H1 (cell line): ENCODE measurements at regions not wholly inside any gene's neighbourhood (a gene's known extent, or its start where the extent isn't known, plus 50 kb on each side); places are given as distances from the start of the nearest gene placed in this dataset.

ENCODE experiments used
- CTCF ChIA-PET: fragments of 300-600 bp; sonication (Branson Sonifier 250); formaldehyde crosslinking; loops from one replicate; lab custom pipeline; 2021; ENCODE audit not compliant: partially characterized antibody; lab: Charles Lee
- POLR2A ChIA-PET: fragments of 300-600 bp; sonication (Branson Sonifier 250); formaldehyde crosslinking; loops from one replicate; lab custom pipeline; 2021; ENCODE audit warnings: inconsistent platforms; ENCODE audit not compliant: partially characterized antibody; lab: Charles Lee
- DNase-seq, 2 experiments: peaks; one replicate each; pipeline versions ENCODE4 v3.0.0 to v3.0.0-alpha.2; 2010 to 2022; ENCODE audit warnings: low spot score in 2 of 2, low read depth in 1 of 2, mixed read lengths in 1 of 2
- FAIRE-seq: peaks from 2 replicates; lab custom pipeline; 2011; peaks lifted over from hg19 to GRCh38; lab: Jason Lieb, UNC
- H2AFZ ChIP-seq: 2 replicates; pipeline ENCODE4 v1.8.1; 2012; ENCODE audit warnings: low read length, inconsistent platforms
- H2AK5ac ChIP-seq: 2 replicates; pipeline ENCODE4 v1.6.1; 2013; ENCODE audit warnings: low read depth, low read length
- H2BK120ac ChIP-seq: replicated peaks from 2 replicates; pipeline ENCODE3; 2013; ENCODE audit warnings: low read depth, low read length, inconsistent platforms
- H2BK12ac ChIP-seq: 2 replicates; pipeline ENCODE4 v1.6.1; 2013; ENCODE audit warnings: low read depth, low read length
- H2BK15ac ChIP-seq: 2 replicates; pipeline ENCODE4 v1.6.1; 2013; ENCODE audit warnings: low read length
- H2BK20ac ChIP-seq: 2 replicates; pipeline ENCODE4 v1.6.1; 2013; ENCODE audit warnings: low read length
- H2BK5ac ChIP-seq: 2 replicates; pipeline ENCODE4 v1.6.1; 2013; ENCODE audit warnings: low read depth, low read length
- H3K14ac ChIP-seq: 2 replicates; pipeline ENCODE4 v1.6.1; 2013; ENCODE audit warnings: inconsistent platforms; ENCODE audit not compliant: insufficient read length
- H3K18ac ChIP-seq: 2 replicates; pipeline ENCODE4 v1.6.1; 2013; ENCODE audit warnings: low read length; ENCODE audit errors: extremely low read depth
- H3K23ac ChIP-seq: 2 replicates; pipeline ENCODE4 v1.6.1; 2013; ENCODE audit warnings: inconsistent platforms; ENCODE audit not compliant: insufficient read length
- H3K23me2 ChIP-seq: 2 replicates; pipeline ENCODE4 v1.6.1; 2013; ENCODE audit warnings: low read depth, low read length
- H3K27ac ChIP-seq: 2 replicates; pipeline ENCODE4 v1.6.1; 2011; ENCODE audit warnings: low read depth, low read length, inconsistent platforms
- H3K27me3 ChIP-seq, 4 experiments: replicated peaks in 1 of 4; 1 replicate in 1 of 4; 2 replicates in 3 of 4; pipeline versions ENCODE4 v1.6.1 to v1.8.1; 2011 to 2013; ENCODE audit warnings: low read length in 3 of 4, mild to moderate bottlenecking in 3 of 4, inconsistent platforms in 2 of 4, mixed read lengths in 2 of 4, moderate library complexity in 1 of 4; ENCODE audit not compliant: control insufficient read depth in 3 of 4, insufficient read depth in 3 of 4; ENCODE audit errors: extremely low read depth in 1 of 4
- H3K36me3 ChIP-seq, 4 experiments: 2 replicates each; pipeline versions ENCODE4 v1.6.1 to v1.8.1; 2011 to 2013; ENCODE audit warnings: mild to moderate bottlenecking in 4 of 4, low read length in 3 of 4, moderate library complexity in 2 of 4, control low read depth in 1 of 4, inconsistent platforms in 1 of 4; ENCODE audit not compliant: insufficient read depth in 4 of 4, control insufficient read depth in 2 of 4
- H3K4ac ChIP-seq: replicated peaks from 2 replicates; pipeline ENCODE3; 2013; ENCODE audit warnings: low read length, low read depth, mixed read lengths, inconsistent platforms; ENCODE audit not compliant: insufficient read length
- H3K4me1 ChIP-seq, 4 experiments: replicated peaks in 1 of 4; 1 replicate in 1 of 4; 2 replicates in 3 of 4; pipeline versions ENCODE4 v1.6.1 to v1.8.1; 2011 to 2013; ENCODE audit warnings: low read length in 3 of 4, inconsistent platforms in 2 of 4, mixed read lengths in 1 of 4; ENCODE audit not compliant: insufficient read depth in 4 of 4, control insufficient read depth in 3 of 4
- H3K4me2 ChIP-seq, 2 experiments: 2 replicates each; pipeline versions ENCODE4 v1.6.1 to v1.8.1; 2011 to 2013; ENCODE audit warnings: low read depth in 2 of 2, low read length in 2 of 2, control low read depth in 1 of 2, inconsistent platforms in 1 of 2, mild to moderate bottlenecking in 1 of 2; ENCODE audit not compliant: insufficient read depth in 1 of 2
- H3K4me3 ChIP-seq, 4 experiments: fragments of 200-600, 300-600 bp in 1 of 4; sonication (generic), shearing (Covaris generic), sonication (Bioruptor Twin) in 1 of 4; 2 replicates each; pipeline versions ENCODE4 v1.5.1 to v1.8.1; 2011 to 2016; ENCODE audit warnings: low read length in 4 of 4, low read depth in 3 of 4, control low read depth in 2 of 4, inconsistent platforms in 2 of 4, mild to moderate bottlenecking in 2 of 4, mixed read lengths in 1 of 4, moderate library complexity in 1 of 4; ENCODE audit not compliant: insufficient read depth in 2 of 4; ENCODE audit errors: extremely low read depth in 1 of 4
- H3K56ac ChIP-seq: replicated peaks from 2 replicates; pipeline ENCODE3; 2013; ENCODE audit warnings: low read depth, mild to moderate bottlenecking, mixed read lengths, low read length, inconsistent platforms; ENCODE audit not compliant: insufficient read length
- H3K79me1 ChIP-seq: 2 replicates; pipeline ENCODE4 v1.6.1; 2013; ENCODE audit warnings: low read depth, low read length, control low read depth
- H3K79me2 ChIP-seq, 2 experiments: 2 replicates each; pipeline versions ENCODE4 v1.6.1 to v1.8.1; 2012 to 2013; ENCODE audit warnings: low read length in 2 of 2, mild to moderate bottlenecking in 2 of 2, inconsistent platforms in 1 of 2; ENCODE audit not compliant: insufficient read depth in 2 of 2, control insufficient read depth in 1 of 2
- H3K9ac ChIP-seq, 4 experiments: replicated peaks in 1 of 4; 1 replicate in 1 of 4; 2 replicates in 3 of 4; pipeline versions ENCODE4 v1.6.1 to v1.8.1; 2011 to 2013; ENCODE audit warnings: low read depth in 3 of 4, low read length in 3 of 4, control low read depth in 2 of 4, mild to moderate bottlenecking in 2 of 4, moderate library complexity in 2 of 4, inconsistent platforms in 1 of 4; ENCODE audit errors: extremely low read depth in 1 of 4
- H3K9me3 ChIP-seq, 2 experiments: 2 replicates each; pipeline versions ENCODE4 v1.6.1 to v1.8.1; 2012 to 2013; ENCODE audit warnings: mild to moderate bottlenecking in 2 of 2, moderate library complexity in 2 of 2, control low read depth in 1 of 2, inconsistent platforms in 1 of 2, low read depth in 1 of 2, low read length in 1 of 2, mixed read lengths in 1 of 2; ENCODE audit not compliant: insufficient read depth in 2 of 2
- H4K20me1 ChIP-seq, 2 experiments: replicated peaks in 1 of 2; 2 replicates each; pipeline versions ENCODE3 to v1.8.1; 2011 to 2013; ENCODE audit warnings: inconsistent platforms in 2 of 2, low read length in 2 of 2, mild to moderate bottlenecking in 1 of 2; ENCODE audit not compliant: insufficient read depth in 2 of 2, control insufficient read depth in 1 of 2
- H4K5ac ChIP-seq: 2 replicates; pipeline ENCODE4 v1.6.1; 2013; ENCODE audit warnings: low read length, low read depth, mixed read lengths, inconsistent platforms; ENCODE audit not compliant: insufficient read length
- H4K8ac ChIP-seq: 2 replicates; pipeline ENCODE4 v1.8.0; 2013; ENCODE audit warnings: mild to moderate bottlenecking, moderate library complexity, low read length, inconsistent platforms; ENCODE audit not compliant: insufficient read depth; ENCODE audit errors: extremely low read depth
- H4K91ac ChIP-seq: replicated peaks from 2 replicates; pipeline ENCODE3; 2013; ENCODE audit warnings: low read length, mixed read lengths, inconsistent platforms; ENCODE audit not compliant: insufficient read length
- WGBS, 2 experiments: shearing (Covaris generic) in 1 of 2; methylation state at CpG; one replicate each; pipeline versions ENCODE4 v1.1.6 to v1.1.7; 2013 to 2015; ENCODE audit warnings: low lambda C conversion rate in 2 of 2, mixed read lengths in 2 of 2, inconsistent platforms in 1 of 2, low coverage in 1 of 2, missing lambda C conversion rate in 1 of 2; ENCODE audit not compliant: insufficient replicate concordance in 2 of 2, insufficient coverage in 1 of 2, insufficient read length in 1 of 2; ENCODE audit errors: extremely low coverage in 1 of 2, missing lambda C conversion rate in 1 of 2; 5-methylcytosine and 5-hydroxymethylcytosine counted together
- TF ChIP-seq, protein P1 (sequence below): fragments of 300-600 bp; sonication (generic); IDR thresholded peaks from 2 replicates; pipeline ENCODE4 v1.7.1; 2012; ENCODE audit warnings: low read length, moderate library complexity, mild to moderate bottlenecking, inconsistent platforms; ENCODE audit not compliant: insufficient replicate concordance

DNA sequence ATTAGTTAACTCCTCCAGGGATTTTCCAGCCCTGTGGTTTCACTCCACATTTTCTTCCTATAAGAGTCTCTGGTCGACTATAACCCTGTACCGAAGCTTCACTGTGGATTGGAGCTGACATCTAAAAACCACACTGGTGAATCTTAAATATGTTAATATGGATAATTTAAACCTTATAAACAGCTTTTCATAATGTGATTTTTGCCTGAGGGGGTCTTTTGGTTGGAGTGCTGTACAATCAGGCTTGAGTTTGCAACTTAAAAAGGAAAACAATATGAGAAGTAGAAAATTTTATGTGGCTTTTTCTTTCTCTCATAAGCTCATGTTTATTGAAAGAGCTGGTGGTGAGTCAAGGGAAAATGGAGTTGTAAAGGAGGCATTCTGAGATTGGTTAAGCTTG is 313.7 kb downstream of the VPS13C start:
- no peak overlapping the region for H4K8ac ChIP-seq
- no peaks in the 10 kb centered on the region for H3K36me3 ChIP-seq
- H3K4me2 ChIP-seq = no peak overlapping the region
- H4K5ac ChIP-seq = no peak overlapping the region
- no peak overlapping the region for H3K23ac ChIP-seq
- no peaks in the 10 kb centered on the region for H3K27me3 ChIP-seq
- no peak overlapping the region for H2BK120ac ChIP-seq
- no peak for DNase-seq
- no peak overlapping the region for H4K91ac ChIP-seq
- H2BK15ac ChIP-seq = no peak overlapping the region
- no peak overlapping the region for H2BK12ac ChIP-seq
- ChIA-PET CTCF (interaction anchor here (2.2 kb wide), 1 partner anchor 87 kb away, joined by 10 read pairs; no protein-coding TSS in a partner anchor), POLR2A (no interaction called here)
- no peak overlapping the region for H3K4ac ChIP-seq
- no peak overlapping the region for H3K56ac ChIP-seq
- H3K4me3 ChIP-seq = no peak overlapping the region
- no peak overlapping the region for H3K14ac ChIP-seq
- H3K18ac ChIP-seq = no peak overlapping the region
- H3K23me2 ChIP-seq = no peaks in the 10 kb centered on the region
- H2BK20ac ChIP-seq = no peak overlapping the region
- WGBS, 2 experiments = 100% methylated on average over 2 of the region's 2 CpGs; no CpG with 5 or more reads in 1 of the 2 experiments
- peaks cover 0 to 1% of the 10 kb centered on the region in 2 experiments for H4K20me1 ChIP-seq
- no peaks in the 10 kb centered on the region for H3K4me1 ChIP-seq
- no peaks in the 10 kb centered on the region for H3K79me2 ChIP-seq
- no peak overlapping the region for H3K9ac ChIP-seq
- no peak overlapping the region for H2AFZ ChIP-seq
- H3K9me3 ChIP-seq = no peaks in the 10 kb centered on the region
- no peak for FAIRE-seq
- no peak overlapping the region for H2AK5ac ChIP-seq
- H3K79me1 ChIP-seq = no peaks in the 10 kb centered on the region
- H3K27ac ChIP-seq = no peak overlapping the region
- H2BK5ac ChIP-seq = no peak overlapping the region
- TF ChIP-seq, protein P1, sequence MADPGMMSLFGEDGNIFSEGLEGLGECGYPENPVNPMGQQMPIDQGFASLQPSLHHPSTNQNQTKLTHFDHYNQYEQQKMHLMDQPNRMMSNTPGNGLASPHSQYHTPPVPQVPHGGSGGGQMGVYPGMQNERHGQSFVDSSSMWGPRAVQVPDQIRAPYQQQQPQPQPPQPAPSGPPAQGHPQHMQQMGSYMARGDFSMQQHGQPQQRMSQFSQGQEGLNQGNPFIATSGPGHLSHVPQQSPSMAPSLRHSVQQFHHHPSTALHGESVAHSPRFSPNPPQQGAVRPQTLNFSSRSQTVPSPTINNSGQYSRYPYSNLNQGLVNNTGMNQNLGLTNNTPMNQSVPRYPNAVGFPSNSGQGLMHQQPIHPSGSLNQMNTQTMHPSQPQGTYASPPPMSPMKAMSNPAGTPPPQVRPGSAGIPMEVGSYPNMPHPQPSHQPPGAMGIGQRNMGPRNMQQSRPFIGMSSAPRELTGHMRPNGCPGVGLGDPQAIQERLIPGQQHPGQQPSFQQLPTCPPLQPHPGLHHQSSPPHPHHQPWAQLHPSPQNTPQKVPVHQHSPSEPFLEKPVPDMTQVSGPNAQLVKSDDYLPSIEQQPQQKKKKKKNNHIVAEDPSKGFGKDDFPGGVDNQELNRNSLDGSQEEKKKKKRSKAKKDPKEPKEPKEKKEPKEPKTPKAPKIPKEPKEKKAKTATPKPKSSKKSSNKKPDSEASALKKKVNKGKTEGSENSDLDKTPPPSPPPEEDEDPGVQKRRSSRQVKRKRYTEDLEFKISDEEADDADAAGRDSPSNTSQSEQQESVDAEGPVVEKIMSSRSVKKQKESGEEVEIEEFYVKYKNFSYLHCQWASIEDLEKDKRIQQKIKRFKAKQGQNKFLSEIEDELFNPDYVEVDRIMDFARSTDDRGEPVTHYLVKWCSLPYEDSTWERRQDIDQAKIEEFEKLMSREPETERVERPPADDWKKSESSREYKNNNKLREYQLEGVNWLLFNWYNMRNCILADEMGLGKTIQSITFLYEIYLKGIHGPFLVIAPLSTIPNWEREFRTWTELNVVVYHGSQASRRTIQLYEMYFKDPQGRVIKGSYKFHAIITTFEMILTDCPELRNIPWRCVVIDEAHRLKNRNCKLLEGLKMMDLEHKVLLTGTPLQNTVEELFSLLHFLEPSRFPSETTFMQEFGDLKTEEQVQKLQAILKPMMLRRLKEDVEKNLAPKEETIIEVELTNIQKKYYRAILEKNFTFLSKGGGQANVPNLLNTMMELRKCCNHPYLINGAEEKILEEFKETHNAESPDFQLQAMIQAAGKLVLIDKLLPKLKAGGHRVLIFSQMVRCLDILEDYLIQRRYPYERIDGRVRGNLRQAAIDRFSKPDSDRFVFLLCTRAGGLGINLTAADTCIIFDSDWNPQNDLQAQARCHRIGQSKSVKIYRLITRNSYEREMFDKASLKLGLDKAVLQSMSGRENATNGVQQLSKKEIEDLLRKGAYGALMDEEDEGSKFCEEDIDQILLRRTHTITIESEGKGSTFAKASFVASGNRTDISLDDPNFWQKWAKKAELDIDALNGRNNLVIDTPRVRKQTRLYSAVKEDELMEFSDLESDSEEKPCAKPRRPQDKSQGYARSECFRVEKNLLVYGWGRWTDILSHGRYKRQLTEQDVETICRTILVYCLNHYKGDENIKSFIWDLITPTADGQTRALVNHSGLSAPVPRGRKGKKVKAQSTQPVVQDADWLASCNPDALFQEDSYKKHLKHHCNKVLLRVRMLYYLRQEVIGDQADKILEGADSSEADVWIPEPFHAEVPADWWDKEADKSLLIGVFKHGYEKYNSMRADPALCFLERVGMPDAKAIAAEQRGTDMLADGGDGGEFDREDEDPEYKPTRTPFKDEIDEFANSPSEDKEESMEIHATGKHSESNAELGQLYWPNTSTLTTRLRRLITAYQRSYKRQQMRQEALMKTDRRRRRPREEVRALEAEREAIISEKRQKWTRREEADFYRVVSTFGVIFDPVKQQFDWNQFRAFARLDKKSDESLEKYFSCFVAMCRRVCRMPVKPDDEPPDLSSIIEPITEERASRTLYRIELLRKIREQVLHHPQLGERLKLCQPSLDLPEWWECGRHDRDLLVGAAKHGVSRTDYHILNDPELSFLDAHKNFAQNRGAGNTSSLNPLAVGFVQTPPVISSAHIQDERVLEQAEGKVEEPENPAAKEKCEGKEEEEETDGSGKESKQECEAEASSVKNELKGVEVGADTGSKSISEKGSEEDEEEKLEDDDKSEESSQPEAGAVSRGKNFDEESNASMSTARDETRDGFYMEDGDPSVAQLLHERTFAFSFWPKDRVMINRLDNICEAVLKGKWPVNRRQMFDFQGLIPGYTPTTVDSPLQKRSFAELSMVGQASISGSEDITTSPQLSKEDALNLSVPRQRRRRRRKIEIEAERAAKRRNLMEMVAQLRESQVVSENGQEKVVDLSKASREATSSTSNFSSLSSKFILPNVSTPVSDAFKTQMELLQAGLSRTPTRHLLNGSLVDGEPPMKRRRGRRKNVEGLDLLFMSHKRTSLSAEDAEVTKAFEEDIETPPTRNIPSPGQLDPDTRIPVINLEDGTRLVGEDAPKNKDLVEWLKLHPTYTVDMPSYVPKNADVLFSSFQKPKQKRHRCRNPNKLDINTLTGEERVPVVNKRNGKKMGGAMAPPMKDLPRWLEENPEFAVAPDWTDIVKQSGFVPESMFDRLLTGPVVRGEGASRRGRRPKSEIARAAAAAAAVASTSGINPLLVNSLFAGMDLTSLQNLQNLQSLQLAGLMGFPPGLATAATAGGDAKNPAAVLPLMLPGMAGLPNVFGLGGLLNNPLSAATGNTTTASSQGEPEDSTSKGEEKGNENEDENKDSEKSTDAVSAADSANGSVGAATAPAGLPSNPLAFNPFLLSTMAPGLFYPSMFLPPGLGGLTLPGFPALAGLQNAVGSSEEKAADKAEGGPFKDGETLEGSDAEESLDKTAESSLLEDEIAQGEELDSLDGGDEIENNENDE = no peak
